ENCODE measurements at regions not wholly inside any gene's neighbourhood (a gene's known extent, or its start where the extent isn't known, plus 50 kb on each side); places are given as distances from the start of the nearest gene placed in this dataset.
"Not testable (repeated sequence)": the region's sequence is repeated elsewhere in the genome, so short reads cannot be mapped to it uniquely, and the experiment has no call there.

- not testable (repeated sequence) for TF ChIP-seq POLR2A (IDR thresholded peaks at IDR 0.05; ENCODE audit: low read depth); CTCF (IDR thresholded peaks at IDR 0.05); POLR2AphosphoS5 (IDR thresholded peaks at IDR 0.05); EP300 (IDR thresholded peaks at IDR 0.05)
Observed at GRCh38 chr4:9595531-9595930, 151.3 kb downstream of the DEFB131A start.
